SK-N-SH (cell line): ENCODE measurements at regions not wholly inside any gene's neighbourhood (a gene's known extent, or its start where the extent isn't known, plus 50 kb on each side); places are given as distances from the start of the nearest gene placed in this dataset.

ENCODE experiments used
- CTCF ChIA-PET: fragments of 300-600, 350-600 bp; formaldehyde crosslinking; extraction: SDS; loops from one replicate; lab custom pipeline; 2021; lab: Yijun Ruan, JAX
- POLR2A ChIA-PET: fragments of 350-600 bp; sonication (Branson Sonifier 250); formaldehyde crosslinking; extraction: SDS; loops from one replicate; lab custom pipeline; 2020; ENCODE audit warnings: antibody characterized with exemption, inconsistent platforms; lab: Yijun Ruan, JAX
- DNase-seq: peaks from one replicate; pipeline ENCODE4 v3.0.0; 2012
- H2AFZ ChIP-seq: fragments of 200-600 bp; sonication (generic); 2 replicates; pipeline ENCODE4 v1.8.1; 2016; ENCODE audit warnings: antibody characterized with exemption, mild to moderate bottlenecking, low read depth
- H3F3A ChIP-seq: fragments of 200-600 bp; sonication (generic); replicated peaks from 2 replicates; pipeline ENCODE3; 2016; ENCODE audit warnings: antibody characterized with exemption, mild to moderate bottlenecking; ENCODE audit not compliant: insufficient read depth
- H3K27ac ChIP-seq, 2 experiments: fragments of 200-500 bp in 1 of 2; fragments of 200-600 bp in 1 of 2; sonication (Bioruptor generic) in 1 of 2; sonication (generic), shearing (Covaris generic) in 1 of 2; 2 replicates each; pipeline versions ENCODE4 v1.5.1 to v1.6.1; 2014 to 2016; ENCODE audit warnings: low read depth in 2 of 2, inconsistent platforms in 1 of 2, low read length in 1 of 2, mild to moderate bottlenecking in 1 of 2, mixed read lengths in 1 of 2
- H3K27me3 ChIP-seq: fragments of 200-600 bp; sonication (generic), shearing (Covaris generic); 2 replicates; pipeline ENCODE4 v1.6.1; 2016; ENCODE audit warnings: mixed run types; ENCODE audit not compliant: insufficient read depth
- H3K36me3 ChIP-seq, 2 experiments: fragments of 200-500 bp in 1 of 2; fragments of 200-600 bp in 1 of 2; sonication (Bioruptor generic) in 1 of 2; sonication (generic) in 1 of 2; replicated peaks in 1 of 2; 2 replicates each; pipeline versions ENCODE3 to v1.5.1; 2014 to 2016; ENCODE audit warnings: low read length in 1 of 2, mild to moderate bottlenecking in 1 of 2; ENCODE audit not compliant: insufficient read depth in 2 of 2, control insufficient read depth in 1 of 2
- H3K4me1 ChIP-seq, 2 experiments: fragments of 200-500 bp in 1 of 2; fragments of 200-600 bp in 1 of 2; sonication (Bioruptor generic) in 1 of 2; sonication (generic), shearing (Covaris generic) in 1 of 2; 2 replicates each; pipeline versions ENCODE4 v1.5.1 to v1.6.1; 2014 to 2016; ENCODE audit warnings: low read depth in 1 of 2, low read length in 1 of 2, mixed run types in 1 of 2; ENCODE audit not compliant: insufficient read depth in 2 of 2, control insufficient read depth in 1 of 2
- H3K4me2 ChIP-seq: fragments of 200-600 bp; sonication (generic), shearing (Covaris generic); 2 replicates; pipeline ENCODE4 v1.6.1; 2017; ENCODE audit warnings: mixed run types
- H3K4me3 ChIP-seq, 2 experiments: fragments of 200-500 bp in 1 of 2; fragments of 200-600 bp in 1 of 2; sonication (Bioruptor generic) in 1 of 2; sonication (generic), shearing (Covaris generic) in 1 of 2; 2 replicates each; pipeline versions ENCODE4 v1.5.1 to v1.8.1; 2014 to 2016; ENCODE audit warnings: low read depth in 2 of 2, inconsistent platforms in 1 of 2, low read length in 1 of 2, mild to moderate bottlenecking in 1 of 2, mixed read lengths in 1 of 2, moderate library complexity in 1 of 2
- H3K79me2 ChIP-seq: fragments of 200-600 bp; sonication (generic); 2 replicates; pipeline ENCODE4 v1.8.1; 2017; ENCODE audit warnings: mild to moderate bottlenecking; ENCODE audit not compliant: insufficient read depth
- H3K9ac ChIP-seq: fragments of 200-600 bp; sonication (generic); 2 replicates; pipeline ENCODE4 v1.6.1; 2017; ENCODE audit warnings: mixed run types
- H3K9me2 ChIP-seq: fragments of 200-600 bp; sonication (generic); 2 replicates; pipeline ENCODE4 v1.6.1; 2017; ENCODE audit warnings: mixed run types
- H3K9me3 ChIP-seq: fragments of 200-600 bp; sonication (generic); 2 replicates; pipeline ENCODE4 v1.6.1; 2017; ENCODE audit warnings: mixed run types, mild to moderate bottlenecking, moderate library complexity
- H4K20me1 ChIP-seq: fragments of 200-600 bp; sonication (generic); 2 replicates; pipeline ENCODE4 v1.6.1; 2017; ENCODE audit warnings: mild to moderate bottlenecking, mixed run types; ENCODE audit not compliant: insufficient read depth
- CHD2 ChIP-seq: fragments of 150-350 bp; IDR thresholded peaks from 2 replicates; pipeline ENCODE4 v1.6.1; 2018; ENCODE audit warnings: low read length; ENCODE audit not compliant: partially characterized antibody
- ELF1 ChIP-seq: IDR thresholded peaks from 2 replicates; pipeline ENCODE4 v1.4.0; 2012
- EP300 ChIP-seq, 2 experiments: IDR thresholded peaks; 2 replicates each; pipeline versions ENCODE4 v1.4.0 to v1.6.1; 2012; ENCODE audit warnings: borderline replicate concordance in 1 of 2, low read depth in 1 of 2, low read length in 1 of 2
- EZH2phosphoT487 ChIP-seq: fragments of 200-600 bp; sonication (generic); IDR thresholded peaks from 2 replicates; pipeline ENCODE4 v1.6.1; 2017; ENCODE audit warnings: low read depth, mixed run types, mild to moderate bottlenecking, antibody characterized with exemption, moderate library complexity, borderline replicate concordance
- FOXM1 ChIP-seq: IDR thresholded peaks from 2 replicates; pipeline ENCODE4 v1.4.0; 2012; ENCODE audit warnings: low read depth, mild to moderate bottlenecking
- GATA2 ChIP-seq: sonication (generic); formaldehyde crosslinking; IDR thresholded peaks from 2 replicates; pipeline ENCODE4 v1.5.0; 2020; ENCODE audit warnings: mild to moderate bottlenecking, missing genetic modification reagents
- MAX ChIP-seq: IDR thresholded peaks from 2 replicates; pipeline ENCODE4 v1.4.0; 2012; ENCODE audit warnings: low read depth
- MXI1 ChIP-seq: IDR thresholded peaks from 2 replicates; pipeline ENCODE4 v1.6.1; 2012; ENCODE audit warnings: mild to moderate bottlenecking, low read depth, low read length, improper control_type of control experiment
- NRF1 ChIP-seq: IDR thresholded peaks from 2 replicates; pipeline ENCODE4 v1.6.1; 2012; ENCODE audit warnings: low read depth, mild to moderate bottlenecking, low read length
- POLR2AphosphoS5 ChIP-seq: IDR thresholded peaks from 2 replicates; pipeline ENCODE4 v1.6.1; 2012; ENCODE audit warnings: low read depth, low read length
- RAD21 ChIP-seq: IDR thresholded peaks from 2 replicates; pipeline ENCODE4 v1.6.1; 2012; ENCODE audit warnings: mild to moderate bottlenecking, low read length
- RFX5 ChIP-seq: IDR thresholded peaks from 2 replicates; pipeline ENCODE4 v1.6.1; 2012; ENCODE audit warnings: mild to moderate bottlenecking, improper control_type of control experiment, low read length
- RXRA ChIP-seq: IDR thresholded peaks from 2 replicates; pipeline ENCODE4 v1.4.0; 2012; ENCODE audit warnings: low read depth, mild to moderate bottlenecking, borderline replicate concordance
- SMC3 ChIP-seq: IDR thresholded peaks from 2 replicates; pipeline ENCODE4 v1.6.1; 2012; ENCODE audit warnings: low read depth, low read length, improper control_type of control experiment
- TAF1 ChIP-seq: IDR thresholded peaks from 2 replicates; pipeline ENCODE4 v1.6.1; 2012; ENCODE audit warnings: low read depth, mild to moderate bottlenecking, low read length, moderate library complexity, borderline replicate concordance
- ZBTB33 ChIP-seq: IDR thresholded peaks from 2 replicates; pipeline ENCODE4 v1.4.0; 2012; ENCODE audit warnings: low read depth, borderline replicate concordance
- WGBS: methylation state at CpG from one replicate; pipeline ENCODE4 v1.1.6; 2017; ENCODE audit warnings: low lambda C conversion rate; 5-methylcytosine and 5-hydroxymethylcytosine counted together
- TF ChIP-seq, protein P1 (sequence below): fragments of 150-350 bp; IDR thresholded peaks from 2 replicates; pipeline ENCODE4 v1.6.1; 2016; ENCODE audit warnings: mild to moderate bottlenecking, low read depth, low read length
- TF ChIP-seq, protein P2 (sequence below): IDR thresholded peaks from 2 replicates; pipeline ENCODE4 v1.4.0; 2012; ENCODE audit warnings: low read depth, borderline replicate concordance

GRCh38 chr2:59353306-59353921 lies 1112.3 kb upstream of the FANCL start:
- H3K4me1 ChIP-seq, result no peaks in the 10 kb centered on the region
- H3K27me3 ChIP-seq, result no peaks in the 10 kb centered on the region
- ChIA-PET POLR2A (no interaction called here), CTCF (interaction anchor here (0.8 kb wide), 1 partner anchor 14 kb away, joined by 3 read pairs; no protein-coding TSS in a partner anchor)
- no peak overlapping the region for H2AFZ ChIP-seq
- H3K27ac ChIP-seq, result no peak overlapping the region
- no peaks in the 10 kb centered on the region for H4K20me1 ChIP-seq
- H3K9ac ChIP-seq, result no peak overlapping the region
- 35% methylated on average over 5 of the region's 5 CpGs for WGBS
- H3K9me2 ChIP-seq, result no peaks in the 10 kb centered on the region
- H3F3A ChIP-seq, result no peaks in the 10 kb centered on the region
- H3K4me3 ChIP-seq, result no peak overlapping the region
- no peak for TF ChIP-seq ZBTB33
- TF ChIP-seq CHD2, result no peak
- TF ChIP-seq, all 33 proteins: peak for 0
- Histone ChIP-seq H3K9me3 (no peaks in the 10 kb centered on the region), H3K4me2 (no peak overlapping the region), H3K36me3 (no peaks in the 10 kb centered on the region), H3K79me2 (no peaks in the 10 kb centered on the region)
- DNase-seq, result no peak

GRCh38 chr2:59342166-59342565 lies 1101.0 kb upstream of the FANCL start:
- no peaks in the 10 kb centered on the region for H3K4me1 ChIP-seq
- no peak overlapping the region for H3K27ac ChIP-seq
- no peaks in the 10 kb centered on the region for H3K36me3 ChIP-seq
- CTCF ChIA-PET, result no interaction called here
- WGBS, result 0% methylated on average over 1 of the region's 1 CpG
- no peak for DNase-seq
- no peaks in the 10 kb centered on the region for H4K20me1 ChIP-seq
- no peaks in the 10 kb centered on the region for H3K79me2 ChIP-seq
- H3K4me2 ChIP-seq, result no peak overlapping the region
- no peaks in the 10 kb centered on the region for H3F3A ChIP-seq
- no peak overlapping the region for H3K4me3 ChIP-seq
- H3K27me3 ChIP-seq, result no peaks in the 10 kb centered on the region
- H2AFZ ChIP-seq, result no peak overlapping the region
- POLR2A ChIA-PET, result no interaction called here
- H3K9me3 ChIP-seq, result no peaks in the 10 kb centered on the region
- no peaks in the 10 kb centered on the region for H3K9me2 ChIP-seq
- TF ChIP-seq EZH2phosphoT487 (no peak), ZBTB33 (no peak), RFX5 (no peak), RAD21 (no peak), ELF1 (no peak), CHD2 (no peak), TAF1 (no peak), GATA2 (CRISPR knock-in tag) (no peak), FOXM1 (no peak), MAX (no peak), NRF1 (no peak), POLR2AphosphoS5 (no peak), RXRA (no peak), MXI1 (no peak), EP300 (IDR thresholded peaks at IDR 0.05; ENCODE audit: borderline replicate concordance in 1 of 2, low read depth in 1 of 2, low read length in 1 of 2) (no peak), SMC3 (no peak)
- TF ChIP-seq, protein P1, sequence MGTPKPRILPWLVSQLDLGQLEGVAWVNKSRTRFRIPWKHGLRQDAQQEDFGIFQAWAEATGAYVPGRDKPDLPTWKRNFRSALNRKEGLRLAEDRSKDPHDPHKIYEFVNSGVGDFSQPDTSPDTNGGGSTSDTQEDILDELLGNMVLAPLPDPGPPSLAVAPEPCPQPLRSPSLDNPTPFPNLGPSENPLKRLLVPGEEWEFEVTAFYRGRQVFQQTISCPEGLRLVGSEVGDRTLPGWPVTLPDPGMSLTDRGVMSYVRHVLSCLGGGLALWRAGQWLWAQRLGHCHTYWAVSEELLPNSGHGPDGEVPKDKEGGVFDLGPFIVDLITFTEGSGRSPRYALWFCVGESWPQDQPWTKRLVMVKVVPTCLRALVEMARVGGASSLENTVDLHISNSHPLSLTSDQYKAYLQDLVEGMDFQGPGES, result no peak
- TF ChIP-seq, protein P2, sequence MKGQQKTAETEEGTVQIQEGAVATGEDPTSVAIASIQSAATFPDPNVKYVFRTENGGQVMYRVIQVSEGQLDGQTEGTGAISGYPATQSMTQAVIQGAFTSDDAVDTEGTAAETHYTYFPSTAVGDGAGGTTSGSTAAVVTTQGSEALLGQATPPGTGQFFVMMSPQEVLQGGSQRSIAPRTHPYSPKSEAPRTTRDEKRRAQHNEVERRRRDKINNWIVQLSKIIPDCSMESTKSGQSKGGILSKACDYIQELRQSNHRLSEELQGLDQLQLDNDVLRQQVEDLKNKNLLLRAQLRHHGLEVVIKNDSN, result no peak
- H3K9ac ChIP-seq, result no peak overlapping the region
